Memory B cell (primary cell): ENCODE measurements at regions not wholly inside any gene's neighbourhood (a gene's known extent, or its start where the extent isn't known, plus 50 kb on each side); places are given as distances from the start of the nearest gene placed in this dataset.
A peak's percentile ranks its signal among the peaks of the same experiment; 100 is the strongest.

ENCODE experiments used
- ATAC-seq: fragments of 150-1000 bp; cut with Tn5 transposase; 2 replicates; pipeline ENCODE4 v1.10.0; 2021; ENCODE audit warnings: low read depth, mild to moderate bottlenecking, moderate library complexity
- DNase-seq, 2 donors: peaks; one replicate each; pipeline ENCODE4 v3.0.0; 2022; ENCODE audit warnings: low spot score in 2 of 2
- H3K27ac Mint-ChIP-seq: one replicate; pipeline ENCODE4 v1.8.0; 2022; ENCODE audit warnings: mild to moderate bottlenecking, moderate library complexity, mixed read lengths
- H3K27me3 Mint-ChIP-seq: one replicate; pipeline ENCODE4 v1.8.0; 2022; ENCODE audit warnings: mixed read lengths
- H3K36me3 Mint-ChIP-seq: one replicate; pipeline ENCODE4 v1.8.0; 2022; ENCODE audit warnings: mild to moderate bottlenecking, mixed read lengths
- H3K4me1 Mint-ChIP-seq: one replicate; pipeline ENCODE4 v1.8.0; 2022; ENCODE audit warnings: mixed read lengths
- H3K4me3 Mint-ChIP-seq: one replicate; pipeline ENCODE4 v1.8.0; 2022; ENCODE audit warnings: mild to moderate bottlenecking, moderate library complexity, mixed read lengths
- H3K9me3 Mint-ChIP-seq: one replicate; pipeline ENCODE4 v1.8.0; 2022; ENCODE audit warnings: mixed read lengths

DNA sequence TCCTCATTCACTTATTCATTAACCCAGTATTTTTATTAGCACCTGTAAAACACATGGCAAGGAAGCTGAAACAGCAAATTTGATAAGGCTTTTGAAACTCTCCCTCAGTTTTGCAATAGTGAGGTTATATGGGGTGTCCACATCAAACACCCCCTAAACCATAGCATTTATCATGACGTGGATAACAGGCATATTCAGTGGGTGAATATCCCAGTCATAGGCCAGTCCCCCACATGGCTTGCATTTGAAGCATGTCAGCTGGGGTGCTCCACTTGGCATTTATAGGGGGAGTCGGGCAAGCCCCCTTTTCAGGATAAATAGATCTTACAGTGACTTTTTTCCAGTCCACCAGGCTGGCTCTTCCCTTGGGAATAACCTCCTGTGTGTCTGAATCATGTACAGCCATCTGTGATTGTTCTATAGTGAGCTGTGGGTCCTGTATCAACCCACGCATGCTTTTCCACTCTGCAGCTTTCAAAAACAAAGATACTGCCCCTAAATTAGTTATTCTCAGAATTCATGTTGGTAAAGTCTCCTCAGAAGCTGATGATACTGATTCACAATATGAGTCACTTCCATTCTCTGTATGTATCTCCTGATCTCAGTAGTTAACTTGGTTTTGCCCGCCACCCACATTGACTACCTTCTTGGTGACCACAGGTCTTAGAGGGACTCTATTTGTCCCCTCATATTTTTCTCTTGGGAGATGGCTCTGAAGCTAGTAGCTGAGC is 84.4 kb upstream of the SPIN1 start:
- Mint-ChIP-seq H3K9me3 (no peaks in the 10 kb centered on the region), H3K27me3 (peaks cover 13% of the 10 kb centered on the region), H3K4me3 (peak overlapping the region; percentile 4), H3K36me3 (no peaks in the 10 kb centered on the region), H3K4me1 (peaks cover 3% of the 10 kb centered on the region), H3K27ac (no peak overlapping the region)
- DNase-seq: no peak
- ATAC-seq: no peak

GRCh38 chr9:88302579-88303324 is 85.5 kb upstream of the SPIN1 start:
- H3K9me3 Mint-ChIP-seq: no peaks in the 10 kb centered on the region
- H3K36me3 Mint-ChIP-seq: no peaks in the 10 kb centered on the region
- ATAC-seq (no peak), DNase-seq (no peak)
- no peak overlapping the region for H3K27ac Mint-ChIP-seq
- no peak overlapping the region for H3K4me3 Mint-ChIP-seq
- H3K27me3 Mint-ChIP-seq: peaks cover 10% of the 10 kb centered on the region
- H3K4me1 Mint-ChIP-seq: peaks cover 3% of the 10 kb centered on the region

DNA sequence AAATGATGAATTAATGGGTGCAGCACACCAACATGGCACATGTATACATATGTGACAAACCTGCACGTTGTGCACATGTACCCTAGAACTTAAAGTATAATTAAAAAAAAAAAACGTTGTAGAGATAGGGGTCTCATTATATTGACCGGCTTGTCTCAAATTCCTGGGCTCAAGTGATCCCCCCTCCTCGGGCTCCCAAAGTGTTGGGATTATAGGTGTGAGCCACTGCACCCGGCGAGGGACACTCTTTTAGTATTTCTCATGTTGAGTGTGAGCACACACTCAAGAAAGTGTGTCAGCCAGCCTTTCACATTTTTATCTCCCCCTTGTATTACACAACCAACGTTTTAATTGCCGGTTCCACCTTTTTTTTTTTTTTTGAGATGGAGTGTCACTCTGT is 87.7 kb upstream of the SPIN1 start:
- DNase-seq (no peak), ATAC-seq (no peak)
- H3K27me3 Mint-ChIP-seq: peaks cover 5% of the 10 kb centered on the region
- H3K36me3 Mint-ChIP-seq: no peaks in the 10 kb centered on the region
- no peak overlapping the region for H3K27ac Mint-ChIP-seq
- no peak overlapping the region for H3K4me3 Mint-ChIP-seq
- H3K4me1 Mint-ChIP-seq: peaks cover 3% of the 10 kb centered on the region
- H3K9me3 Mint-ChIP-seq: peaks cover 5% of the 10 kb centered on the region

DNA sequence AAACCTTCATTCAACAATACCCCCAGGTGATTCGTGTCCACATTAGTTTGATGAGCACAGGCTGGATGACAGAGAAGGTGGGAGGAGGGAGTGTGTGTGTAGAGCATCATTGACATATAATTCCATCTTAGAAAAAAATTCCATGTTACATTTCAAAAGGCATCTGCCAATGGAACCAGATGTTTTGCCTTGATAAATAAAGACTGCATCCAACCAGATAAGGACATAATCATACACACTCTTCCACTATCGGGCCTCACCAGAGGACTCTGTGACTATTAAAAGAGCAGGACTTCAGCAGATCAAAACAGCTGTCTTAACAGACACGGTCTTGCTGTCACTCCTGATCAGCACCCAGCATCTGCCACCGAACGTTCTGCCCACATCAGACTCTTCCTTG is 96.4 kb upstream of the SPIN1 start:
- Mint-ChIP-seq H3K36me3 (no peaks in the 10 kb centered on the region), H3K27ac (no peak overlapping the region), H3K9me3 (peaks cover 3% of the 10 kb centered on the region), H3K4me1 (no peaks in the 10 kb centered on the region), H3K27me3 (no peaks in the 10 kb centered on the region), H3K4me3 (no peak overlapping the region)
- DNase-seq (no peak), ATAC-seq (no peak)

- no peaks in the 10 kb centered on the region for H3K4me1 Mint-ChIP-seq
- peaks cover 1% of the 10 kb centered on the region for H3K9me3 Mint-ChIP-seq
- no peak overlapping the region for H3K27ac Mint-ChIP-seq
- H3K36me3 Mint-ChIP-seq: no peaks in the 10 kb centered on the region
- DNase-seq (no peak), ATAC-seq (no peak)
- H3K27me3 Mint-ChIP-seq: no peaks in the 10 kb centered on the region
- no peak overlapping the region for H3K4me3 Mint-ChIP-seq
Observed at GRCh38 chr9:88291056-88291455, 97.2 kb upstream of the SPIN1 start.

GRCh38 chr9:88289532-88289931 is 98.7 kb upstream of the SPIN1 start:
- no peak for DNase-seq
- Mint-ChIP-seq H3K4me1 (no peaks in the 10 kb centered on the region), H3K4me3 (no peak overlapping the region), H3K27me3 (no peaks in the 10 kb centered on the region), H3K9me3 (peaks cover 7% of the 10 kb centered on the region), H3K27ac (no peak overlapping the region), H3K36me3 (no peaks in the 10 kb centered on the region)
- ATAC-seq: no peak

DNA sequence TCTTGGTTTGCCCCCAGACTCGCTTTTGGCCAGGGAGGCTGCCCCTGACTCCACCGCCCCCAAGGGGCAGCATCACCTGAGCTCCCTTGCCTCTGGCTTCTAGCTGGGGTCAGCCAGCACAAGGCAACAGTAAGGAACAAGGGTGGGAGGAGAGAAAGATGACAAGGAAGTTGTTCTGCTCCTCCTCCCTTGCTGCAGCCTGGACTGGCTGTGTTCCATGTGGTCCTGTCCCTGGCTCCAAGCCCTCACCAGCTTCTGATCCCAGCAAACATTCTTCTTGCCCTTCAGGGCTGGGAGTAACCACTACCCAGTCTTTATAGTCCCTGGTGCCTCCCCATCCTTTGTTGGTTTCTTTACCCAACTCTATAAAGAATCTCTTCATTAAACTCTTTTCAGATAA is 100.3 kb upstream of the SPIN1 start:
- DNase-seq (no peak), ATAC-seq (no peak)
- peaks cover 11% of the 10 kb centered on the region for H3K9me3 Mint-ChIP-seq
- peaks cover 3% of the 10 kb centered on the region for H3K36me3 Mint-ChIP-seq
- no peak overlapping the region for H3K27ac Mint-ChIP-seq
- H3K4me1 Mint-ChIP-seq: no peaks in the 10 kb centered on the region
- no peaks in the 10 kb centered on the region for H3K27me3 Mint-ChIP-seq
- H3K4me3 Mint-ChIP-seq: no peak overlapping the region

DNA sequence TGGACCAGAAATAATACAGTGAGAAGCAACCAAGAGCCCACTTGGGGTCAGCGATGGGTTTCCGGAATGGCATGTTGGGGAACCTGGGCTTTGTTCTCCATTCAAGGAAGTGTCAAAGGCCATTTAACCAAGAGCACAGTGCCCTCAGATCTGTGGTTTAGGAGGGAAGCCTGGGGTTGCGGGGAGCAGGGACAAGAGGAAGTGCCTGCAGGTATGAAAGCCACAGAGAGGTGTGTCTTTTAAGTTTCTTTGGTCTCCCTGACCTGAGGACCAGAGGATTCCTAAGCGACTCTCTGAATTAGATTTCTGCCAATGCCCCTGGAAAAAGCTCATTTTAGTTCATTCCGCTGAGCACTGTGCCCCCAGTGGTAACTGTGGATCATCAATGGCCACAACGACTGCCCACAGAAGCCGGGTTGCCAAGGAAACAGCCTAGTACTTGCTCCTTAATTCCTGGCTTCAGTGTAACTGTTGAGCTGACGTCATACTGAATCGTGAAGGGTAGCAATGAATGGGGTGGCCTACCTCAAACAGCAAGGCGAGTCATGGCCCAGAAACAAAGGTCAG is 107.3 kb upstream of the SPIN1 start:
- ATAC-seq (no peak), DNase-seq (no peak)
- Mint-ChIP-seq H3K9me3 (peaks cover 13% of the 10 kb centered on the region), H3K27me3 (peaks cover 10% of the 10 kb centered on the region), H3K4me3 (no peak overlapping the region), H3K27ac (no peak overlapping the region), H3K4me1 (no peaks in the 10 kb centered on the region), H3K36me3 (peaks cover 5% of the 10 kb centered on the region)

- no peak for ATAC-seq
- Mint-ChIP-seq H3K9me3 (peaks cover 6% of the 10 kb centered on the region), H3K4me1 (no peaks in the 10 kb centered on the region), H3K27ac (no peak overlapping the region), H3K36me3 (peaks cover 2% of the 10 kb centered on the region), H3K4me3 (no peak overlapping the region), H3K27me3 (peaks cover 13% of the 10 kb centered on the region)
- no peak for DNase-seq
Observed at GRCh38 chr9:88278036-88278435, 110.2 kb upstream of the SPIN1 start.

GRCh38 chr9:88274078-88274477 is 114.2 kb upstream of the SPIN1 start:
- Mint-ChIP-seq H3K4me1 (no peaks in the 10 kb centered on the region), H3K27me3 (peaks cover 10% of the 10 kb centered on the region), H3K4me3 (no peak overlapping the region), H3K27ac (no peak overlapping the region), H3K9me3 (peaks cover 3% of the 10 kb centered on the region), H3K36me3 (peaks cover 2% of the 10 kb centered on the region)
- ATAC-seq (no peak), DNase-seq (no peak)

DNA sequence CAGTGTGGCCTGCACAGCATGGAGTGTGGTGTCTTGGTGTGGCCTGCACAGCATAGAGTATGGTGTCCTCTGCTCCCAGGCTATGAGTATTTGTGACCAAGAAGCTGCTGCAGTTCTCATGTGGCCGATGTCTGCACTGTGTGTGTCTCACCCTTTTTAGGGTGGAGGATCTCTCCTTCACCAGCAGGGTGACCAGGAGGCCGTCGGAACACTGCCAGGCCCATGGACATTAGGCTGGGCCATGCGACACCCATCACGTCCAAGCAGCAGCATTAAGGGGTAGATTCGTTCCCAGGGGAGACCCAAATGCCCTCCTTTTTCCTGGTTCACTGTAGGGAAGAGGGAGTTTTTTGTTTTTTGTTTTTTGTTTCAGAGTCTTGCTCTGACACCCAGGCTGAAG is 115.3 kb upstream of the SPIN1 start:
- ATAC-seq: no peak
- Mint-ChIP-seq H3K4me1 (no peaks in the 10 kb centered on the region), H3K4me3 (no peak overlapping the region), H3K36me3 (peaks cover 2% of the 10 kb centered on the region), H3K9me3 (peaks cover 3% of the 10 kb centered on the region), H3K27ac (no peak overlapping the region), H3K27me3 (peaks cover 10% of the 10 kb centered on the region)
- no peak for DNase-seq

- no peak overlapping the region for H3K27ac Mint-ChIP-seq
- DNase-seq: no peak
- H3K36me3 Mint-ChIP-seq: no peaks in the 10 kb centered on the region
- no peaks in the 10 kb centered on the region for H3K27me3 Mint-ChIP-seq
- no peak for ATAC-seq
- peaks cover 4% of the 10 kb centered on the region for H3K4me1 Mint-ChIP-seq
- no peak overlapping the region for H3K4me3 Mint-ChIP-seq
- H3K9me3 Mint-ChIP-seq: no peaks in the 10 kb centered on the region
Observed at GRCh38 chr9:88270413-88270812, 117.8 kb upstream of the SPIN1 start.

- Mint-ChIP-seq H3K9me3 (no peaks in the 10 kb centered on the region), H3K4me1 (peaks cover 4% of the 10 kb centered on the region), H3K4me3 (no peak overlapping the region), H3K27ac (no peak overlapping the region), H3K36me3 (no peaks in the 10 kb centered on the region), H3K27me3 (no peaks in the 10 kb centered on the region)
- DNase-seq (no peak), ATAC-seq (no peak)
Observed at GRCh38 chr9:88268886-88269285, 119.4 kb upstream of the SPIN1 start.

DNA sequence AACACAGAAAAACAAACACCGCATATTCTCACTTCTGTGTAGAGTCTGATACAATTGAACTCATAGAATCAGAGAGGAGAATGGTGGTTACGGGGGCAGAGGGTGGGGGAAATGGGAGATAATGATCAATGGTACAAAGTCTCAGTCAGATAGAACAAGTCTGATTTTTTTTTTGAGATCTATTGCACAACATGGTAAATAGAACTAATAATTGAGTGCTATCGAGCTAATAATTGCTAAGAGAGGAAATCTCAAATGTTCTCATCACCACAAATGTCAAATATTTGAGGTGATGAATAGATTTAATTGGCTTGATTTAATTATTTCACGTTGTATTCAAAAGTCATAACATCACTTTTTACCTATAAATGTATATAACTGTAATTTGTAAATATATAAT is 121.0 kb upstream of the SPIN1 start:
- Mint-ChIP-seq H3K36me3 (no peaks in the 10 kb centered on the region), H3K9me3 (no peaks in the 10 kb centered on the region), H3K27me3 (no peaks in the 10 kb centered on the region), H3K4me3 (no peak overlapping the region), H3K4me1 (peaks cover 4% of the 10 kb centered on the region), H3K27ac (no peak overlapping the region)
- ATAC-seq (no peak), DNase-seq (no peak)
